Left ventricle myocardium inferior (tissue), 1 donor: ENCODE measurements at regions not wholly inside any gene's neighbourhood (a gene's known extent, or its start where the extent isn't known, plus 50 kb on each side); places are given as distances from the start of the nearest gene placed in this dataset.

Experiments used
- DNase-seq: peaks from one replicate; pipeline ENCODE4 v3.0.0-alpha.2; 2020
- H3K27ac ChIP-seq: fragments of 200-600 bp; replicated peaks from 2 replicates; pipeline ENCODE4 v1.8.0; 2021
- H3K27me3 ChIP-seq: fragments of 200-600 bp; 2 replicates; pipeline ENCODE4 v1.8.0; 2021; ENCODE audit warnings: low read depth
- H3K36me3 ChIP-seq: fragments of 200-600 bp; 2 replicates; pipeline ENCODE4 v1.8.0; 2021
- H3K4me1 ChIP-seq: fragments of 200-600 bp; 2 replicates; pipeline ENCODE4 v1.8.0; 2021
- H3K4me3 ChIP-seq: fragments of 200-600 bp; 2 replicates; pipeline ENCODE4 v1.8.0; 2021; ENCODE audit warnings: mild to moderate bottlenecking, moderate library complexity
- H3K9me3 ChIP-seq: fragments of 200-600 bp; replicated peaks from 2 replicates; pipeline ENCODE4 v1.8.0; 2021
- intact Hi-C: fragments of 100-400 bp; cut with micrococcal nuclease; formaldehyde crosslinking; loops from one replicate; pipeline ENCODE4 v1.11.0; 2022
- TF ChIP-seq, protein P1 (sequence below): fragments of 200-600 bp; IDR thresholded peaks from 2 replicates; pipeline ENCODE4 v1.8.0; 2021; ENCODE audit warnings: antibody characterized with exemption, mild to moderate bottlenecking, borderline replicate concordance
- donor health status: DM: no; HTN: yes; CAD: no; lungs with severe emphysema.

DNA sequence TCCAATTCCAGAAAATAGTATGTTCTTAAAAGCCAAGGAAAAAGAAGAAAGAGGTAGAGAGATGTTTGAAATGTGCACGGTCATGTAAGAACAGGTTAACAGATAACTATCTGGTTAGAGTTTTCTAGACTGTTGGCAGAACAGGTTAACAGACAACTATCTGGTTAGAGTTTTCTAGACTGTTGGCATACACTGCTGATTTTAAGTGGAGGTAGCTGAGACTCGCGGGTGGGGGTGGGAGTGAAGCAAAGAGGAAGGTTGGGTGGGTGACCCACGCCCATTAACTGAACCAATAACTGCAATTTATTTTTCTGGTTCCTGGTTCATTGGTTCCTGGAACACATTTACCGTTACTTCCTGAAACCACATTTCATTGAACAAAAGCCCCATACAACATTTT lies 157.5 kb downstream of the ELOVL4 start:
- Histone ChIP-seq H3K9me3 (no peaks in the 10 kb centered on the region), H3K36me3 (no peaks in the 10 kb centered on the region), H3K4me1 (no peaks in the 10 kb centered on the region), H3K27ac (no peak overlapping the region), H3K4me3 (no peak overlapping the region), H3K27me3 (no peaks in the 10 kb centered on the region)
- DNase-seq: no peak
- intact Hi-C loops: no loop called here
- TF ChIP-seq, protein P1, sequence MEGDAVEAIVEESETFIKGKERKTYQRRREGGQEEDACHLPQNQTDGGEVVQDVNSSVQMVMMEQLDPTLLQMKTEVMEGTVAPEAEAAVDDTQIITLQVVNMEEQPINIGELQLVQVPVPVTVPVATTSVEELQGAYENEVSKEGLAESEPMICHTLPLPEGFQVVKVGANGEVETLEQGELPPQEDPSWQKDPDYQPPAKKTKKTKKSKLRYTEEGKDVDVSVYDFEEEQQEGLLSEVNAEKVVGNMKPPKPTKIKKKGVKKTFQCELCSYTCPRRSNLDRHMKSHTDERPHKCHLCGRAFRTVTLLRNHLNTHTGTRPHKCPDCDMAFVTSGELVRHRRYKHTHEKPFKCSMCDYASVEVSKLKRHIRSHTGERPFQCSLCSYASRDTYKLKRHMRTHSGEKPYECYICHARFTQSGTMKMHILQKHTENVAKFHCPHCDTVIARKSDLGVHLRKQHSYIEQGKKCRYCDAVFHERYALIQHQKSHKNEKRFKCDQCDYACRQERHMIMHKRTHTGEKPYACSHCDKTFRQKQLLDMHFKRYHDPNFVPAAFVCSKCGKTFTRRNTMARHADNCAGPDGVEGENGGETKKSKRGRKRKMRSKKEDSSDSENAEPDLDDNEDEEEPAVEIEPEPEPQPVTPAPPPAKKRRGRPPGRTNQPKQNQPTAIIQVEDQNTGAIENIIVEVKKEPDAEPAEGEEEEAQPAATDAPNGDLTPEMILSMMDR: no peak

DNA sequence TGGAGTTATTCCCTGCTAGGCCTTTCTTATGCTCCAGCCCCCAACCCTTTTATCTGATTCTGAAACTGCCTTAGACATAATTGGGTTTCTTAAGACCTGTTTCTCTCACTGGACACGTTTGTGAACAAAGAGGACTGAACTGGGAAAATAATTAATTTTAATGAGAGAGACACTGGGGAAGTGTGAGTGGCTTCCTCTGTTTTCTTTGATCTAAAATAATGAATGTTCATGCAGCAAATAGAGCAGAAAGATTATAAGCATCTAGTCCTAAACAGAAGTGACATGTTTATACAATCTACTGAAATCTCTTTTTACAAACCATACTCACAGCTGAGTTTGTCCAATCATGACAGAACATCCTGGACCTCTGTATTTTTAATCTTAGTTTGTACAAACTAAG lies 157.6 kb downstream of the SH3BGRL2 start:
- Histone ChIP-seq H3K27ac (no peak overlapping the region), H3K4me3 (no peak overlapping the region), H3K9me3 (no peaks in the 10 kb centered on the region), H3K27me3 (no peaks in the 10 kb centered on the region), H3K36me3 (no peaks in the 10 kb centered on the region), H3K4me1 (no peaks in the 10 kb centered on the region)
- TF ChIP-seq, protein P1: no peak
- no peak for DNase-seq
- intact Hi-C loops: no loop called here

DNA sequence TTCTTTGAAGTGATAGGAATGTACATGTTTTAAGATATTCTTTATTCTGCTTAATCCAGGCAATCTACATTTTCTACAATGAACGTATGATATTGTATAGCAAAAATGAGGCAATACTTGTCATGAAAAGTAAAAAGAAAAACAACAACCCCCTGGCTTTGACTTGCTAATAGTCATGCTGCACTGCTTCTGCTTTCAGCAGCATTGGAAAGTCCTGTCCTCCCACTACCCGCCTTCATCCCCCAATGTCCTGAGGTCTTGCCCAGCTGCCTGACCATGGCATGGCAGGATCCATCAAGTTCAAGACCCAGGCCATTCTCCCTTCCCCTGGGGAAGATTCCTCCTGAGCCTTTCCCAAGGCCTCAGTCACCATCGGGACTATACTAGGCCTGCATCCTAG lies 156.5 kb downstream of the SH3BGRL2 start:
- intact Hi-C loops: no loop called here
- TF ChIP-seq, protein P1: no peak
- Histone ChIP-seq H3K4me3 (no peak overlapping the region), H3K4me1 (no peaks in the 10 kb centered on the region), H3K9me3 (no peaks in the 10 kb centered on the region), H3K27me3 (no peaks in the 10 kb centered on the region), H3K27ac (no peak overlapping the region), H3K36me3 (no peaks in the 10 kb centered on the region)
- no peak for DNase-seq

DNA sequence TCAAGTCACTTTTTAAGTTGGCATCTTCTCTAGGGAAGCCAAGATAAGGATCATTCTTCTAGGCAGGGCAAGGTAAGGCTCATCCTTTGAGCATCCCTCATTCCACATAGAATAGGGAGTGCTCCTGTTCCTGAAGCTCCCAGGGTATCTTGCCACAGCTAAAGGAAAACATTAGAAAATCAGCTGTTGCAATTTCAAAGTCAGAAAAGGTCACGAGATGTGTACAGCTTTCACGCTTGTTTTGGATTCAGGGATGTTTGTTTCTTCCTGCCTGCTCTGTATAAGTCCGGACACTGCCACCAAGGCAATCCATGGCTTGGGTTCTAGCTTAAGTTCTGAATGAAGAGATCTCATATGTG lies 153.2 kb downstream of the SH3BGRL2 start:
- no peak overlapping the region for H3K4me3 ChIP-seq
- H3K4me1 ChIP-seq: no peaks in the 10 kb centered on the region
- H3K27me3 ChIP-seq: no peaks in the 10 kb centered on the region
- H3K27ac ChIP-seq: no peak overlapping the region
- TF ChIP-seq, protein P1: no peak
- H3K9me3 ChIP-seq: no peaks in the 10 kb centered on the region
- no peak for DNase-seq
- H3K36me3 ChIP-seq: no peaks in the 10 kb centered on the region
- intact Hi-C loops: no loop called here

DNA sequence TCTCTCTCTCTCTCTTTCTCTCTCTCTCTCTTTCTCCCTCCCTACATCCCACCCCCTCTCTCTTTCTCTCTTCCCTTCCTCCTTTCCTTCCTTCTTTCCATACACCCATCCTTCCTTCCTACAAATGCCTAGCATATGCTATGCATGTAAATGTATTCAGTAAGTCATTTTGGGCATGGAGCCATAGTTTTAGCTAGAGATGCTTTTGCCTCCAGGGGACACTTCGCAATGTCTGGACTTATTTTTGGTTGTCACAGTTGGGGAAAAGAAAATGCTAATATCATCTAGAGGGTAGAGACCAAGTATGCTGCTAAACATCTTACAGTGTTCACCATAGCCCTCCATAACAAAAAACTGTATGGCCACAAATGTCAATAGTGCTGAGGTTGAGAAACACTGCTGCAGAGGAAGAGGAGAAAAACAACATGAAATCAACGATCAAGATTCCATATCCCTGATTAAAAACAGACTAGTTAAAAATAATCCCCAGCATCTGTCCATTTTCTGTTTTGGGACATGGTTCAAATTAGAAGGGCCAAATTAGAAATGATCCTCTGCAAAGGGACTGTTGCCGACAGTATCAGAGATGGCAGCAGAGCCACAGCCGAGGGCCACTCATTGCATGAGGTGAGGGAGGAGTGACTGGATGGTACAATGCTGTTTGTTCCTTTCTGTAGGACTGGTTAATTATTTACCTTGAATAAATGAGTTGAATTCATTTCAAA lies 152.7 kb downstream of the SH3BGRL2 start:
- DNase-seq: no peak
- intact Hi-C loops: no loop called here
- Histone ChIP-seq H3K9me3 (no peaks in the 10 kb centered on the region), H3K27me3 (no peaks in the 10 kb centered on the region), H3K36me3 (no peaks in the 10 kb centered on the region), H3K27ac (no peak overlapping the region), H3K4me3 (no peak overlapping the region), H3K4me1 (no peaks in the 10 kb centered on the region)
- TF ChIP-seq, protein P1: no peak
